Osteoblast (primary cell): ENCODE measurements at regions not wholly inside any gene's neighbourhood (a gene's known extent, or its start where the extent isn't known, plus 50 kb on each side); places are given as distances from the start of the nearest gene placed in this dataset.

Experiments
- DNase-seq: peaks from one replicate; pipeline ENCODE4 v3.0.0; 2011; ENCODE audit warnings: low spot score, mixed read lengths; ENCODE audit not compliant: insufficient read length; ENCODE audit errors: missing footprints
- H2AFZ ChIP-seq: 2 replicates; pipeline ENCODE4 v1.6.0; 2011; ENCODE audit warnings: mild to moderate bottlenecking, low read length
- H3K27ac ChIP-seq: 2 replicates; pipeline ENCODE4 v1.5.1; 2011; ENCODE audit warnings: mild to moderate bottlenecking, low read depth, low read length, moderate library complexity
- H3K27me3 ChIP-seq: 2 replicates; pipeline ENCODE4 v1.6.0; 2012; ENCODE audit warnings: mild to moderate bottlenecking, control low read depth, inconsistent platforms, low read length, moderate library complexity; ENCODE audit not compliant: insufficient read depth
- H3K36me3 ChIP-seq: 2 replicates; pipeline ENCODE4 v1.5.1; 2011; ENCODE audit warnings: mild to moderate bottlenecking, low read length, control low read depth, moderate library complexity; ENCODE audit not compliant: insufficient read depth
- H3K4me1 ChIP-seq: 2 replicates; pipeline ENCODE4 v1.5.1; 2011; ENCODE audit warnings: mild to moderate bottlenecking, low read length, control low read depth, moderate library complexity; ENCODE audit not compliant: insufficient read depth
- H3K4me2 ChIP-seq: 2 replicates; pipeline ENCODE4 v1.6.0; 2011; ENCODE audit warnings: mild to moderate bottlenecking, low read length; ENCODE audit not compliant: insufficient read depth
- H3K4me3 ChIP-seq: fragments of 200-600 bp; sonication (generic); 3 replicates; pipeline ENCODE4 v1.5.1; 2012; ENCODE audit warnings: mild to moderate bottlenecking, low read length, inconsistent platforms; ENCODE audit not compliant: insufficient read depth
- H3K79me2 ChIP-seq: 2 replicates; pipeline ENCODE4 v1.6.0; 2012; ENCODE audit warnings: mild to moderate bottlenecking, low read length, control low read depth, inconsistent platforms; ENCODE audit not compliant: insufficient read depth
- H3K9me3 ChIP-seq: 2 replicates; pipeline ENCODE4 v1.5.1; 2011; ENCODE audit warnings: low read depth, low read length, control low read depth
- H4K20me1 ChIP-seq: 2 replicates; pipeline ENCODE4 v1.6.0; 2012; ENCODE audit warnings: mild to moderate bottlenecking, low read length, control low read depth; ENCODE audit not compliant: insufficient read depth
- TF ChIP-seq, protein P1 (sequence below): IDR thresholded peaks from 2 replicates; pipeline ENCODE4 v1.5.1; 2011; ENCODE audit warnings: mild to moderate bottlenecking, low read depth, low read length, moderate library complexity; ENCODE audit errors: extremely low read depth

DNA sequence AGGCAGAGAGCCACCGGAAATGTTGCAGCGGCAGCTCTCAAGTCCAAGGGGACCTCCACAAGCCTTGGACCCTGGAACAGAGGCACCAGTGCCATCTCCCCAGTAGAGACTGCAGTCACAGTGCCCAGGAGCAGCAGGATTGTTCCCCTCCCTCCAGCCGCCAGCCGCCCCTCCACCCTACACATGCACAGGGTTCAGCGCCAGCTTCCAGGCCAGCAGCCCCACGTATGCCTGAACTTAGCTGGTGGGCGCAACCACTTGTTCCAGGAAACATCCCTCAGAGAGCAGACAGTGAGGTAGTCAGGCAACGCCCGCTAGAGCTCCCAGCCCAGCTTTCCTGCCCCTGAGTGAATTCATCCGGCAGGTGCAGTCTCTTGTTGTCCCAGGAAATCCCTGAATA, 1098.1 kb upstream of the NCAM2 start:
- no peak overlapping the region for H2AFZ ChIP-seq
- no peak overlapping the region for H3K4me2 ChIP-seq
- H3K27ac ChIP-seq, result no peak overlapping the region
- no peaks in the 10 kb centered on the region for H3K4me1 ChIP-seq
- H3K4me3 ChIP-seq, result no peak overlapping the region
- H3K79me2 ChIP-seq, result no peaks in the 10 kb centered on the region
- H3K9me3 ChIP-seq, result no peaks in the 10 kb centered on the region
- H4K20me1 ChIP-seq, result no peaks in the 10 kb centered on the region
- TF ChIP-seq, protein P1, sequence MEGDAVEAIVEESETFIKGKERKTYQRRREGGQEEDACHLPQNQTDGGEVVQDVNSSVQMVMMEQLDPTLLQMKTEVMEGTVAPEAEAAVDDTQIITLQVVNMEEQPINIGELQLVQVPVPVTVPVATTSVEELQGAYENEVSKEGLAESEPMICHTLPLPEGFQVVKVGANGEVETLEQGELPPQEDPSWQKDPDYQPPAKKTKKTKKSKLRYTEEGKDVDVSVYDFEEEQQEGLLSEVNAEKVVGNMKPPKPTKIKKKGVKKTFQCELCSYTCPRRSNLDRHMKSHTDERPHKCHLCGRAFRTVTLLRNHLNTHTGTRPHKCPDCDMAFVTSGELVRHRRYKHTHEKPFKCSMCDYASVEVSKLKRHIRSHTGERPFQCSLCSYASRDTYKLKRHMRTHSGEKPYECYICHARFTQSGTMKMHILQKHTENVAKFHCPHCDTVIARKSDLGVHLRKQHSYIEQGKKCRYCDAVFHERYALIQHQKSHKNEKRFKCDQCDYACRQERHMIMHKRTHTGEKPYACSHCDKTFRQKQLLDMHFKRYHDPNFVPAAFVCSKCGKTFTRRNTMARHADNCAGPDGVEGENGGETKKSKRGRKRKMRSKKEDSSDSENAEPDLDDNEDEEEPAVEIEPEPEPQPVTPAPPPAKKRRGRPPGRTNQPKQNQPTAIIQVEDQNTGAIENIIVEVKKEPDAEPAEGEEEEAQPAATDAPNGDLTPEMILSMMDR, result no peak
- no peaks in the 10 kb centered on the region for H3K27me3 ChIP-seq
- no peak for DNase-seq
- H3K36me3 ChIP-seq, result no peaks in the 10 kb centered on the region

DNA sequence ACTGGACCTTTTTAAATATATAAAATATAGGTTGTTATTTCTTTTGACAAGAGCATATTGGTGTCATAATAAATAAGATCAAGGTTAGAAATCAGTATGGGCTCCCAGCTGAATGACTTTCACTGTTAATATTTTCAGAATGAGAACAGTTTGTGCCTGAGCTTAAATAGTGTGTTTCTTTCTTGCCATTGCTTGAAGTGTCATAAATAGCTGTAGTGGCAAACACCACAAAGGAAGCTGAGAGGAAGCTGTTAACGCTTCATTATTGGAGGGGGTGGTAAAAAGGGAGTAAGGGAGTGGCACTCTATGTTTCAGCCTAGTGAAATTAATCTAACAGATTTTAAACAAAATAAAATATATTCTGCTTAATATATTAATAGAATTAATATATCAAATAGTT, 1089.8 kb upstream of the NCAM2 start:
- Histone ChIP-seq H3K27ac (no peak overlapping the region), H3K4me2 (no peak overlapping the region), H4K20me1 (no peaks in the 10 kb centered on the region), H3K9me3 (peaks cover 1% of the 10 kb centered on the region), H3K4me3 (no peak overlapping the region), H3K4me1 (no peaks in the 10 kb centered on the region), H3K79me2 (no peaks in the 10 kb centered on the region), H3K36me3 (no peaks in the 10 kb centered on the region), H2AFZ (no peak overlapping the region), H3K27me3 (no peaks in the 10 kb centered on the region)
- TF ChIP-seq, protein P1, result no peak
- no peak for DNase-seq

DNA sequence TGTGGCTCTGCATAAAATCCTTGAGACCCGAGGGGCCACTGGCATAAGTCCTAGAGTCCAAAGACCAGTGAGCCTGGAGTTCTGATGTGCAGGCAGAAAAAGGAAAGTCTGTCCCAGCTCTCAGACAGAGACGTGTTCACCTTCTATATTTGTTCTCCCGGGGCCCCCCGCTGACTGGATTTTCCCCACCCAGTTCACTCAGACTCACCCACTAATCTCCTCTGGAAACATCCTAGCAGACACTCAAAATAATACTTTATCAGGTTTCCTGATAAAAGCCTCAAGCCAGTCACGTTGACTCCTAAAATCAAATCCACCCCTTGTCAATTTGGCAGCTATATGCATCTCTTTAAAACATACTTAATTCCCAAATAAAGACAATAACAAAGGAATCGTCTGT, 1084.2 kb upstream of the NCAM2 start:
- Histone ChIP-seq H3K79me2 (no peaks in the 10 kb centered on the region), H3K4me3 (no peak overlapping the region), H3K4me2 (no peak overlapping the region), H3K27ac (no peak overlapping the region), H3K36me3 (no peaks in the 10 kb centered on the region), H3K9me3 (peaks cover 4% of the 10 kb centered on the region), H3K4me1 (no peaks in the 10 kb centered on the region), H3K27me3 (no peaks in the 10 kb centered on the region), H4K20me1 (no peaks in the 10 kb centered on the region), H2AFZ (no peak overlapping the region)
- no peak for DNase-seq
- TF ChIP-seq, protein P1, result no peak

DNA sequence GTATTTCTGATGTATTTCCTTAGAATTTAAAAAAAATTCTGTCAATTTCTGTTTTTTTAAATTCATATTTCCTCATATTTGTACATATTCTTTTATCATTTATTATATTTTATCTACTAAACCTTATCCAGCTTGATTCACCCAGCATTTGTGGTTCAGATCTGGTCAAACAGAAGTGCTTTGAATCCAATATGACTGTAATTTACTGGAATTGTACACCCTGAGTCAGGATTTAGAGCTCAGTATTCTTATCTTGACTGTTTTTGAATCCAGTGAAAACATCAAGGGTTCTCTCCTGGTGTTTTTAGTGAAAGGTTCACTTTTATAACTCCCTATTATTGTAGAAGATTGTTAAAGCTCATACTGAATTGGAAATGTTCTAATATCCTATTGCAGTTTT, 1077.0 kb upstream of the NCAM2 start:
- no peak overlapping the region for H2AFZ ChIP-seq
- peaks cover 2% of the 10 kb centered on the region for H3K9me3 ChIP-seq
- TF ChIP-seq, protein P1, result no peak
- no peaks in the 10 kb centered on the region for H3K4me1 ChIP-seq
- no peaks in the 10 kb centered on the region for H4K20me1 ChIP-seq
- H3K4me2 ChIP-seq, result no peak overlapping the region
- DNase-seq, result no peak
- H3K4me3 ChIP-seq, result no peak overlapping the region
- no peaks in the 10 kb centered on the region for H3K36me3 ChIP-seq
- no peak overlapping the region for H3K27ac ChIP-seq
- H3K79me2 ChIP-seq, result no peaks in the 10 kb centered on the region
- H3K27me3 ChIP-seq, result no peaks in the 10 kb centered on the region
